Mucosa of descending colon (tissue), 3 donors: ENCODE measurements at regions not wholly inside any gene's neighbourhood (a gene's known extent, or its start where the extent isn't known, plus 50 kb on each side); places are given as distances from the start of the nearest gene placed in this dataset.

ENCODE experiments used
- ATAC-seq: fragments of 200-7000 bp; cut with Tn5 transposase; one replicate; pipeline ENCODE4 v1.9.1; 2020; ENCODE audit warnings: mild to moderate bottlenecking, moderate library complexity
- DNase-seq, 3 donors: peaks; one replicate each; pipeline ENCODE4 v3.0.0-alpha.2; 2020
- H3K36me3 ChIP-seq: fragments of 200-600 bp; one replicate; pipeline ENCODE4 v1.8.0; 2021; ENCODE audit warnings: low read depth, mild to moderate bottlenecking
- H3K4me1 ChIP-seq: fragments of 200-600 bp; one replicate; pipeline ENCODE4 v1.8.0; 2021; ENCODE audit warnings: low read depth, mild to moderate bottlenecking
- H3K4me3 ChIP-seq: fragments of 200-600 bp; one replicate; pipeline ENCODE4 v1.8.0; 2021; ENCODE audit warnings: mild to moderate bottlenecking
- H3K9me3 ChIP-seq: fragments of 200-600 bp; one replicate; pipeline ENCODE4 v1.8.0; 2021; ENCODE audit warnings: mild to moderate bottlenecking
- CTCF ChIP-seq: fragments of 200-600 bp; IDR thresholded peaks from one replicate; pipeline ENCODE4 v1.8.0; 2022; ENCODE audit warnings: antibody characterized with exemption, mild to moderate bottlenecking
- intact Hi-C, 2 donors: fragments of 100-400 bp; cut with DNase I in 1 of 2; cut with micrococcal nuclease in 1 of 2; formaldehyde crosslinking; loops; one replicate each; pipeline versions ENCODE4 v1.11.0 to v1.11.1; 2022; cut with DNase I, micrococcal nuclease
- donor health status: DM: no; HTN: no; CAD: no; lungs with moderate emphysema.
- donor health status: DM: no; HTN: no; CAD: no.
- donor health status: DM: no; HTN: yes; CAD: no.

GRCh38 chr4:77481856-77482255 lies 123.8 kb upstream of the CXCL13 start:
- intact Hi-C loops, result no loop called here
- ATAC-seq (no peak), DNase-seq (no peak)
- Histone ChIP-seq H3K9me3 (no peaks in the 10 kb centered on the region), H3K4me1 (no peaks in the 10 kb centered on the region), H3K4me3 (no peak overlapping the region), H3K36me3 (no peaks in the 10 kb centered on the region)
- no peak for TF ChIP-seq CTCF

- Histone ChIP-seq H3K36me3 (no peaks in the 10 kb centered on the region), H3K4me1 (no peaks in the 10 kb centered on the region), H3K4me3 (no peak overlapping the region), H3K9me3 (no peaks in the 10 kb centered on the region)
- intact Hi-C loops, result no loop called here
- DNase-seq (no peak), ATAC-seq (no peak)
- no peak for TF ChIP-seq CTCF
Observed at GRCh38 chr4:77488882-77489281, 116.7 kb upstream of the CXCL13 start.

- no peak overlapping the region for H3K4me3 ChIP-seq
- no peak for TF ChIP-seq CTCF
- H3K36me3 ChIP-seq, result no peaks in the 10 kb centered on the region
- H3K9me3 ChIP-seq, result no peaks in the 10 kb centered on the region
- ATAC-seq (no peak), DNase-seq (no peak)
- no peaks in the 10 kb centered on the region for H3K4me1 ChIP-seq
- intact Hi-C loops, result no loop called here
Observed at GRCh38 chr4:77493120-77493752, 112.4 kb upstream of the CXCL13 start.

GRCh38 chr4:77493829-77494551 lies 111.6 kb upstream of the CXCL13 start:
- H3K4me3 ChIP-seq, result no peak overlapping the region
- H3K4me1 ChIP-seq, result no peaks in the 10 kb centered on the region
- intact Hi-C loops, result no loop called here
- ATAC-seq (no peak), DNase-seq (no peak)
- no peaks in the 10 kb centered on the region for H3K9me3 ChIP-seq
- TF ChIP-seq CTCF, result no peak
- H3K36me3 ChIP-seq, result no peaks in the 10 kb centered on the region

- intact Hi-C loops, result no loop called here
Observed at GRCh38 chr4:77496457-77496856, 109.2 kb upstream of the CXCL13 start.

More at GRCh38 chr4:77496457-77496856, 109.2 kb upstream of the CXCL13 start:
- H3K4me3 ChIP-seq, result no peak overlapping the region
- no peak for DNase-seq
- no peaks in the 10 kb centered on the region for H3K4me1 ChIP-seq
- no peak for ATAC-seq
- H3K9me3 ChIP-seq, result no peaks in the 10 kb centered on the region
- H3K36me3 ChIP-seq, result no peaks in the 10 kb centered on the region
- no peak for TF ChIP-seq CTCF
